Panc1 (cell line): ENCODE measurements at regions not wholly inside any gene's neighbourhood (a gene's known extent, or its start where the extent isn't known, plus 50 kb on each side); places are given as distances from the start of the nearest gene placed in this dataset.

Experiments used
- ATAC-seq: fragments of 200-7000 bp; cut with Tn5 transposase; 2 replicates; pipeline ENCODE4 v1.9.1; 2020; ENCODE audit warnings: mild to moderate bottlenecking, moderate library complexity
- BruUV-seq: library from RNA; stranded (reverse); fragments of 400-500 nt; replicated peaks from 2 replicates; lab custom pipeline; 2021; lab: Mats Ljungman, UMichigan
- CTCF ChIA-PET: fragments of 300-600 bp; sonication (Branson Sonifier 250); formaldehyde crosslinking; loops from one replicate; lab custom pipeline; 2022; ENCODE audit warnings: antibody characterized with exemption; lab: Charles Lee
- POLR2A ChIA-PET: fragments of 300-600 bp; sonication (Branson Sonifier 250); formaldehyde crosslinking; loops from one replicate; lab custom pipeline; 2022; ENCODE audit warnings: antibody characterized with exemption; lab: Charles Lee
- DNase-seq: peaks from one replicate; pipeline ENCODE4 v3.0.0-alpha.2; 2010; ENCODE audit warnings: low read depth, low spot score
- H3K27ac ChIP-seq: 2 replicates; pipeline ENCODE4 v1.5.1; 2011; ENCODE audit warnings: mild to moderate bottlenecking, low read length, inconsistent platforms
- H3K27me3 ChIP-seq: fragments of 200-500 bp; sonication (Bioruptor generic); 2 replicates; pipeline ENCODE4 v1.6.0; 2014; ENCODE audit warnings: low read length, inconsistent platforms; ENCODE audit not compliant: control insufficient read depth, insufficient read depth
- H3K36me3 ChIP-seq: fragments of 200-500 bp; sonication (Bioruptor generic); 2 replicates; pipeline ENCODE4 v1.5.1; 2014; ENCODE audit warnings: inconsistent platforms, mild to moderate bottlenecking, low read length, moderate library complexity; ENCODE audit not compliant: control insufficient read depth, insufficient read depth
- H3K4me1 ChIP-seq: 2 replicates; pipeline ENCODE4 v1.5.1; 2011; ENCODE audit warnings: inconsistent platforms, mild to moderate bottlenecking, low read length, moderate library complexity; ENCODE audit not compliant: control insufficient read depth, insufficient read depth
- H3K4me3 ChIP-seq, 2 experiments: 2 replicates each; pipeline ENCODE4 v1.5.1; 2011 to 2012; ENCODE audit warnings: low read depth in 2 of 2, low read length in 2 of 2, mild to moderate bottlenecking in 2 of 2, inconsistent platforms in 1 of 2, moderate library complexity in 1 of 2
- H3K9me3 ChIP-seq: fragments of 200-500 bp; sonication (Bioruptor generic); 2 replicates; pipeline ENCODE4 v1.5.1; 2014; ENCODE audit warnings: low read depth, mild to moderate bottlenecking, inconsistent platforms, low read length, moderate library complexity; ENCODE audit not compliant: control insufficient read depth, insufficient read depth
- POLR2AphosphoS5 ChIP-seq: IDR thresholded peaks from 2 replicates; pipeline ENCODE4 v1.6.1; 2012; ENCODE audit warnings: mild to moderate bottlenecking, low read depth, low read length, moderate library complexity
- REST ChIP-seq, 2 experiments: IDR thresholded peaks; 2 replicates each; pipeline ENCODE4 v1.6.1; 2011 to 2012; ENCODE audit warnings: low read depth in 2 of 2, control low read depth in 1 of 2, low read length in 1 of 2, mild to moderate bottlenecking in 1 of 2, moderate library complexity in 1 of 2; ENCODE audit not compliant: insufficient read depth in 1 of 2
- SIN3A ChIP-seq: IDR thresholded peaks from 2 replicates; pipeline ENCODE4 v1.6.1; 2012; ENCODE audit warnings: low read depth, mild to moderate bottlenecking, low read length, moderate library complexity, borderline replicate concordance; ENCODE audit not compliant: insufficient read depth
- TCF7L2 ChIP-seq: IDR thresholded peaks from 2 replicates; pipeline ENCODE4 v1.6.1; 2011; ENCODE audit warnings: mild to moderate bottlenecking, low read depth, low read length, inconsistent platforms
- in situ Hi-C: cut with HindIII; loops from 2 replicates; pipeline ENCODE4 v1.10.0; 2016; ENCODE audit warnings: low sequenced_read_pairs, low pct_unique_long_range_greater_than_20kb
- intact Hi-C: fragments of 100-400 bp; cut with micrococcal nuclease; formaldehyde crosslinking; loops from one replicate; pipeline ENCODE4 v1.10.0; 2022; ENCODE audit not compliant: unreplicated experiment
- TF ChIP-seq, protein P1 (sequence below): fragments of 450-650 bp; IDR thresholded peaks from 2 replicates; pipeline ENCODE4 v1.5.1; 2017; ENCODE audit warnings: mild to moderate bottlenecking

GRCh38 chr1:230584660-230585059 lies 57.6 kb upstream of the COG2 start:
- DNase-seq (no peak), ATAC-seq (no peak)
- Histone ChIP-seq H3K4me3 (no peak overlapping the region), H3K27me3 (no peaks in the 10 kb centered on the region; the same call in 1 of the 2 replicates), H3K4me1 (no peaks in the 10 kb centered on the region), H3K9me3 (no peaks in the 10 kb centered on the region), H3K36me3 (no peaks in the 10 kb centered on the region), H3K27ac (no peak overlapping the region)
- ChIA-PET POLR2A (no interaction called here), CTCF (no interaction called here)
- in situ Hi-C loops (no loop called here), intact Hi-C loops (no loop called here)
- BruUV-seq = no TSS peak
- TF ChIP-seq TCF7L2 (no peak), SIN3A (no peak), POLR2AphosphoS5 (no peak), REST (IDR thresholded peaks at IDR 0.05; ENCODE audit: insufficient read depth in 1 of 2, low read depth in 2 of 2, low read length in 1 of 2) (no peak)
- TF ChIP-seq, protein P1, sequence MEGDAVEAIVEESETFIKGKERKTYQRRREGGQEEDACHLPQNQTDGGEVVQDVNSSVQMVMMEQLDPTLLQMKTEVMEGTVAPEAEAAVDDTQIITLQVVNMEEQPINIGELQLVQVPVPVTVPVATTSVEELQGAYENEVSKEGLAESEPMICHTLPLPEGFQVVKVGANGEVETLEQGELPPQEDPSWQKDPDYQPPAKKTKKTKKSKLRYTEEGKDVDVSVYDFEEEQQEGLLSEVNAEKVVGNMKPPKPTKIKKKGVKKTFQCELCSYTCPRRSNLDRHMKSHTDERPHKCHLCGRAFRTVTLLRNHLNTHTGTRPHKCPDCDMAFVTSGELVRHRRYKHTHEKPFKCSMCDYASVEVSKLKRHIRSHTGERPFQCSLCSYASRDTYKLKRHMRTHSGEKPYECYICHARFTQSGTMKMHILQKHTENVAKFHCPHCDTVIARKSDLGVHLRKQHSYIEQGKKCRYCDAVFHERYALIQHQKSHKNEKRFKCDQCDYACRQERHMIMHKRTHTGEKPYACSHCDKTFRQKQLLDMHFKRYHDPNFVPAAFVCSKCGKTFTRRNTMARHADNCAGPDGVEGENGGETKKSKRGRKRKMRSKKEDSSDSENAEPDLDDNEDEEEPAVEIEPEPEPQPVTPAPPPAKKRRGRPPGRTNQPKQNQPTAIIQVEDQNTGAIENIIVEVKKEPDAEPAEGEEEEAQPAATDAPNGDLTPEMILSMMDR = no peak

- no TSS peak for BruUV-seq
Observed at GRCh38 chr1:230581446-230582079, 60.7 kb upstream of the COG2 start.

More at GRCh38 chr1:230581446-230582079, 60.7 kb upstream of the COG2 start:
- ChIA-PET POLR2A (no interaction called here), CTCF (no interaction called here)
- H3K27ac ChIP-seq = no peak overlapping the region
- no peaks in the 10 kb centered on the region for H3K4me1 ChIP-seq
- intact Hi-C loops (no loop called here), in situ Hi-C loops (no loop called here)
- DNase-seq = no peak
- H3K36me3 ChIP-seq = no peaks in the 10 kb centered on the region
- no peak overlapping the region for H3K4me3 ChIP-seq
- no peak for ATAC-seq
- peaks cover 7% of the 10 kb centered on the region for H3K27me3 ChIP-seq
- TF ChIP-seq, protein P1 = peak; percentile 44
- TF ChIP-seq POLR2AphosphoS5 = no peak
- no peaks in the 10 kb centered on the region for H3K9me3 ChIP-seq
